Activated CD4-positive, CD25-positive, alpha-beta regulatory T cell treated with anti-CD3 and anti-CD28 coated beads, Interleukin-2, amount 50 U/mL, for 72 hours (primary cell): ENCODE measurements at regions not wholly inside any gene's neighbourhood (a gene's known extent, or its start where the extent isn't known, plus 50 kb on each side); places are given as distances from the start of the nearest gene placed in this dataset.
"Not testable (repeated sequence)": the region's sequence is repeated elsewhere in the genome, so short reads cannot be mapped to it uniquely, and the experiment has no call there.

Experiments
- DNase-seq: peaks from one replicate; pipeline ENCODE4 v3.0.0; 2021

GRCh38 chr1:193437785-193438184, 251.4 kb upstream of the B3GALT2 start:
- no peak for DNase-seq

- not testable (repeated sequence) for DNase-seq
Measured at GRCh38 chr1:193437333-193437732, 250.9 kb upstream of the B3GALT2 start.

GRCh38 chr1:193435781-193436180, 249.4 kb upstream of the B3GALT2 start:
- no peak for DNase-seq

GRCh38 chr1:193434319-193434718, 247.9 kb upstream of the B3GALT2 start:
- no peak for DNase-seq

- DNase-seq: no peak
Measured at GRCh38 chr1:193433599-193433998, 247.2 kb upstream of the B3GALT2 start.

- DNase-seq: no peak
Measured at GRCh38 chr1:193432979-193433587, 246.7 kb upstream of the B3GALT2 start.

GRCh38 chr1:193431265-193431977, 245.0 kb upstream of the B3GALT2 start:
- no peak for DNase-seq

- DNase-seq: no peak
Measured at GRCh38 chr1:193427524-193427923, 241.1 kb upstream of the B3GALT2 start.

GRCh38 chr1:193426061-193426460, 239.6 kb upstream of the B3GALT2 start:
- DNase-seq: no peak

GRCh38 chr1:193421487-193421886, 235.1 kb upstream of the B3GALT2 start:
- no peak for DNase-seq

- DNase-seq: no peak
Measured at GRCh38 chr1:193419295-193419694, 232.9 kb upstream of the B3GALT2 start.

GRCh38 chr1:193418745-193419058, 232.3 kb upstream of the B3GALT2 start:
- DNase-seq: no peak

- no peak for DNase-seq
Measured at GRCh38 chr1:193417945-193418744, 231.7 kb upstream of the B3GALT2 start.

GRCh38 chr1:193417403-193417802, 231.0 kb upstream of the B3GALT2 start:
- no peak for DNase-seq

GRCh38 chr1:193416226-193417024, 230.0 kb upstream of the B3GALT2 start:
- no peak for DNase-seq

- no peak for DNase-seq
Measured at GRCh38 chr1:193415256-193415655, 228.8 kb upstream of the B3GALT2 start.

- DNase-seq: no peak
Measured at GRCh38 chr1:193413376-193413775, 227.0 kb upstream of the B3GALT2 start.

- DNase-seq: no peak
Measured at GRCh38 chr1:193412748-193413147, 226.3 kb upstream of the B3GALT2 start.

GRCh38 chr1:193411714-193412113, 225.3 kb upstream of the B3GALT2 start:
- no peak for DNase-seq

GRCh38 chr1:193411215-193411614, 224.8 kb upstream of the B3GALT2 start:
- no peak for DNase-seq

GRCh38 chr1:193408782-193409293, 222.4 kb upstream of the B3GALT2 start:
- no peak for DNase-seq

GRCh38 chr1:193406901-193407300, 220.5 kb upstream of the B3GALT2 start:
- no peak for DNase-seq

GRCh38 chr1:193404236-193404635, 217.8 kb upstream of the B3GALT2 start:
- DNase-seq: no peak
